ENCODE measurements at regions not wholly inside any gene's neighbourhood (a gene's known extent, or its start where the extent isn't known, plus 50 kb on each side); places are given as distances from the start of the nearest gene placed in this dataset.

DNA sequence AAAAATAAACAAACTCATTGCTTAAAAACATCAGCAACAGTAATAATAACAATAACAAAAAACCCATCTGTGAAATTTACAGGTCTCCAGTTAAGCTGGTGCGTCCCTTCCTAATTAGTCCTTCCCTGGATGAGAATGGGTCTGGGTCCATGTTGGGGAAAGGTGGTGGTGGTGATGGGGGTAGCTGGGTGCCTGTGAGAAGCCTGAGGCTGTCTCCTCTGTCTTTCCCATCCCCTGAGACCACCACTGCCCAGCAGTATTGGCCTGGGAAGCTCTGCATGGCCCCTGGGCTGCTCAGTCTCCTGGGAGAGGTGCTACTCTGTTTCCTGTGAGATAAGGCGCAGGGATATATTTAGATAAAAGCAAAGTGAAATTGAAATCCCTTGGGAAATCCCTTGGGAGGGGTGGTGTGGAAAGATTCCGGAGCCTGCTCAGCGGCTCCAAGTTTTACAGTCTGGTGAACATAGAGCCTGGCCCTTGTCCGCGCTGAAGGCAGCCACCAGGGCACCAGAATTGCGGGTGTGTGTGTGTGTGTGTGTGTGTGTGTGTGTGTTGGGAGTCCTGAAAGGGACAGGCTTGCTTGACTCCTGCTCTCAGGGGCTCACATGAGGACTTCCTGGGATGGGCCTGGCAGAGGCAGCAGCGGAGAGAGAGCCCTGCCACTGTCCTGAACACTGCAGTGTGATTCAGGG, 150.2 kb downstream of the FOXD2 start (continued):
- TF ChIP-seq YY1 (IDR thresholded peaks at IDR 0.05; ENCODE audit: low read depth, low read length): no peak

All from H1 (cell line).